ENCODE measurements at regions not wholly inside any gene's neighbourhood (a gene's known extent, or its start where the extent isn't known, plus 50 kb on each side); places are given as distances from the start of the nearest gene placed in this dataset.

DNA sequence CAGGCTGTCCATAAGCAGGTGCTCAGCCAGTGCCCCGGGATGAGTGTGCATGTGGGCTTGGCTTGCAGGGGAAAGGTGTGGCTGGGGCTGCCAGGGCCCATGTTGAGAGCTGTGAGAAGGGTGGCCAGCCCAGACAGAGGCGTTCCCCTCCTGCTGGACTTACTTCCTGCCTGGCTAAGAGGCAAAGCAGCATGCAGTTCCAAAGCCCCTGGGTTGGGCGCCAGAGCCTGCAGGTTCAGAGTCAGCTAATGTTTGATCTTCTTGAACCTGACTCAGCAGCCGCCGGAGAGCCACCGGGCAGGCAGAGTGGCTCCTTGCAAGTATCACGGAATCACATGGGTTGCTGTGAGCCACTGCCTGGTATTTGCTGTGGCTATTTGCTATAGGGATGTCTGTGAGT, 168.4 kb upstream of the MAP1B start:
- Histone ChIP-seq H3K4me1 (ENCODE audit: control insufficient read depth in 1 of 2, insufficient read depth in 1 of 2, low read depth in 1 of 2, low read length in 1 of 2) (no peaks in the 10 kb centered on the region), H3K27me3 (no peaks in the 10 kb centered on the region), H3K4me3 (ENCODE audit: low read depth in 1 of 2, low read length in 1 of 2) (no peak overlapping the region), H3K27ac (no peak overlapping the region), H3K36me3 (no peaks in the 10 kb centered on the region), H3K9me3 (no peaks in the 10 kb centered on the region)
- TF ChIP-seq, protein P1, sequence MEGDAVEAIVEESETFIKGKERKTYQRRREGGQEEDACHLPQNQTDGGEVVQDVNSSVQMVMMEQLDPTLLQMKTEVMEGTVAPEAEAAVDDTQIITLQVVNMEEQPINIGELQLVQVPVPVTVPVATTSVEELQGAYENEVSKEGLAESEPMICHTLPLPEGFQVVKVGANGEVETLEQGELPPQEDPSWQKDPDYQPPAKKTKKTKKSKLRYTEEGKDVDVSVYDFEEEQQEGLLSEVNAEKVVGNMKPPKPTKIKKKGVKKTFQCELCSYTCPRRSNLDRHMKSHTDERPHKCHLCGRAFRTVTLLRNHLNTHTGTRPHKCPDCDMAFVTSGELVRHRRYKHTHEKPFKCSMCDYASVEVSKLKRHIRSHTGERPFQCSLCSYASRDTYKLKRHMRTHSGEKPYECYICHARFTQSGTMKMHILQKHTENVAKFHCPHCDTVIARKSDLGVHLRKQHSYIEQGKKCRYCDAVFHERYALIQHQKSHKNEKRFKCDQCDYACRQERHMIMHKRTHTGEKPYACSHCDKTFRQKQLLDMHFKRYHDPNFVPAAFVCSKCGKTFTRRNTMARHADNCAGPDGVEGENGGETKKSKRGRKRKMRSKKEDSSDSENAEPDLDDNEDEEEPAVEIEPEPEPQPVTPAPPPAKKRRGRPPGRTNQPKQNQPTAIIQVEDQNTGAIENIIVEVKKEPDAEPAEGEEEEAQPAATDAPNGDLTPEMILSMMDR (IDR thresholded peaks at IDR 0.05), result no peak

DNA sequence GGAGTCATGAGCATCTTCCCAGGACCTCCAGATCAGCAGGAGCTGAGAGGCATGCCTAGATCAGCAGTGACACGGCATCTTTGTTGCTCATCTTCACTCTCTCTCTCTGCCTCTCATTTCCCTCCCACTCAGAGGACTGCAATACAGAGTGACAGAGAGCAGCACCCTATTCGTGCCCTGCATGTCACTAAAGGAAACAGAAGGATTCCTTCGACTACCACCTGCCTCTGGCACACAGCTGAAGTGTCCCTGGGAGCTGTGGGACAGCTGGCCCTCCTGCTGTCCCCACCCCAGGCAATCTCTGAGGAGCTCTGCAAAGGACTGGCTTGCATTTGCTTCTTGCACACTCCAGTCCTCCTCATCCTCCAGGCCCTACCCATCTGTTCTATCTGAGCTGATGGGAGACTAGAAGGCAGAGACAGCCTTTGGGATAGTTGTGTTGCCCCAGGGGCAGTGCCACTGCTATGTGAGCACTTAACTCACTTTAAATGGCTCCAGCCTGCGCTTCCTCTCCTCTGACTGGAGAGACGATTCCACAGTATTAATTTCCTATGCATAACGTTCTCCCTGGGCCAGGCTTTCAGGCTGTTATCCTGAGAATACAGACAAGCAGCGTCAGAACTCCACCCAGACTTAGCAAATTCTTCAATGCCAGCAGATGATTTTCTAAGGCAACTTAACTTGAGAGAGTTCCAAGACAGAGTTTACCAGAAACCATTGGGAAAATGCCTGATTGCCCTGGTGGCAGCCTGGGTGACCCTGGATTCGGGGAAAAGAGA, 167.6 kb upstream of the MAP1B start:
- Histone ChIP-seq H3K4me3 (ENCODE audit: low read depth in 1 of 2, low read length in 1 of 2) (no peak overlapping the region), H3K27ac (no peak overlapping the region)
- TF ChIP-seq, protein P1 (IDR thresholded peaks at IDR 0.05), result no peak

DNA sequence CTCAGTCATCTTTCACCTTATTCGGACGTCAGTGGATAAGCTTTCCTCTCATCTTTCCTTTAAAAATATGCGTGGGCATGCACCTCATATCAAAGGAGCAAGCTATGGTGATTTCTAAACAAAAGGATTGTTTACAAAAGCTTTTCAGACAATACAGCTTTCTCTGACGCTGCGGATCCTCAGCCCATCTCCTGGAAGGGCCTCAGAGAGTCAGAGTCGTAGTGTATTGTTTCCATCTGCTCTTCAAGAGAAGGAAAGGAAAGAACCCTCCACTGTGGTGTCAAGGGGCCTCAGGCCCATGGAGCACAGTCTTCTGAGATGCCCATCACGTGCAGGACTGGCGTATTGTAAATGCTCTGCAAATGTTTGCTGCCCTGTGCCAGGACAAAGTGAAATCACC, 163.4 kb upstream of the MAP1B start:
- TF ChIP-seq, protein P1 (IDR thresholded peaks at IDR 0.05), result no peak

More for the DNA sequence above, 167.6 kb upstream of the MAP1B start:
- Histone ChIP-seq H3K27me3 (no peaks in the 10 kb centered on the region), H3K36me3 (no peaks in the 10 kb centered on the region), H3K4me1 (ENCODE audit: control insufficient read depth in 1 of 2, insufficient read depth in 1 of 2, low read depth in 1 of 2, low read length in 1 of 2) (no peaks in the 10 kb centered on the region), H3K9me3 (no peaks in the 10 kb centered on the region)

DNA sequence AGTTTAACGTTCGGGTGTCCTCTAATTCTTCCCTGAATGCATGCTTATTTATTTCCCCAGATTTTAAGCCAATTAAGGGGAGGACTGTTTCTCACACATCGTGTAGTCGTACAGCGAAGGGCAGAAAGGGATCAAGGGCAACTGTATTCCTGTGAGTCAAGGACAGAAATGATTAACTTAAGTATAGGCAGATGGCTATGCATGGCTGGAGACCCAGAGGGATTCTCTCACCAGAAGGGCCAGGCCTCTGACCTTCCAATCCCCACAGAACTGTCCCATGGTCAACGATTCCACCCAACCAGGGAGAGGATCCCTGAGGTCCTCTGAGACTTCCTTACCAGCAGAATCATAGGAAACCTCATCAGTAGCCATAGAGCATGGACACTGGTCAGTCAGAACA, 161.8 kb upstream of the MAP1B start:
- Histone ChIP-seq H3K36me3 (no peaks in the 10 kb centered on the region), H3K4me1 (ENCODE audit: control insufficient read depth in 1 of 2, insufficient read depth in 1 of 2, low read depth in 1 of 2, low read length in 1 of 2) (no peaks in the 10 kb centered on the region), H3K4me3 (ENCODE audit: low read depth in 1 of 2, low read length in 1 of 2) (no peak overlapping the region), H3K27ac (no peak overlapping the region), H3K9me3 (no peaks in the 10 kb centered on the region), H3K27me3 (no peaks in the 10 kb centered on the region)
- TF ChIP-seq, protein P1 (IDR thresholded peaks at IDR 0.05), result no peak

More for the DNA sequence above, 163.4 kb upstream of the MAP1B start:
- Histone ChIP-seq H3K27ac (no peak overlapping the region), H3K4me3 (ENCODE audit: low read depth in 1 of 2, low read length in 1 of 2) (no peak overlapping the region), H3K9me3 (no peaks in the 10 kb centered on the region), H3K27me3 (no peaks in the 10 kb centered on the region), H3K36me3 (no peaks in the 10 kb centered on the region), H3K4me1 (ENCODE audit: control insufficient read depth in 1 of 2, insufficient read depth in 1 of 2, low read depth in 1 of 2, low read length in 1 of 2) (no peaks in the 10 kb centered on the region)

DNA sequence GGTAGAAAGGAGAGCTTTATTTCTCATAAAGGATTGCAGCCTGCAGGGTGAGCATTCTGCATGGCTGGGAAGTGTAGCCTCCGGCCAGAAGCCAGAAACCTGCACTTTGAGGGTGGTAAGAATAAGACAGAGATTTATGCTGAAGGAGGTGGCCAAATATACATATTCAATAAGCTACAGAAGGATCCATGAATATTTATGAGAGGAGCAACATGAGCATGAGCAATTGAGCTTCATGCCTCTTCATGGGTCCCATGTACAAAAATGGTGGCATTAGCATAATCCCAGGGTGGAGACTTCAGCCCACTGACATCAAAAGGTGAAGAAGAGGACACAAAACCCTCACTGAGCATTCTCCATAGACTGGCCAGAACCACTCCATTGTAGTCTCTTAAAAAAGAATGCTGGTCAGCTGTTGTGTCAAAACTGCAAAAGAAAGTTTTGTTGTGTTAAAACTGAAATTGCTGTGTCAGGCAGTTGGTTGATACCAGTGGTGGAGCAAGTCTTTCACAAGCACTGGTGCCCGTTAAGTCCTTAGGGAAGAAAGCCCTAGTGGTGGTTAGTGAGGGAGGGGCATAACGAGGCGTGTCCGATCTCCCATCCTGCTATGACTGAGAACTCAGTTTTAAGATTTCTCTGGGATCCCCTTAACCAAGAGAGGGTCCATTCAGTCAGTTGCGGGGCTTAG, 160.8 kb upstream of the MAP1B start:
- Histone ChIP-seq H3K36me3 (no peaks in the 10 kb centered on the region), H3K4me3 (ENCODE audit: low read depth in 1 of 2, low read length in 1 of 2) (no peak overlapping the region), H3K4me1 (ENCODE audit: control insufficient read depth in 1 of 2, insufficient read depth in 1 of 2, low read depth in 1 of 2, low read length in 1 of 2) (no peaks in the 10 kb centered on the region), H3K9me3 (no peaks in the 10 kb centered on the region), H3K27me3 (no peaks in the 10 kb centered on the region), H3K27ac (no peak overlapping the region)
- TF ChIP-seq, protein P1 (IDR thresholded peaks at IDR 0.05), result no peak

All from neutrophil (primary cell).